ENCODE measurements at regions not wholly inside any gene's neighbourhood (a gene's known extent, or its start where the extent isn't known, plus 50 kb on each side); places are given as distances from the start of the nearest gene placed in this dataset.

DNA sequence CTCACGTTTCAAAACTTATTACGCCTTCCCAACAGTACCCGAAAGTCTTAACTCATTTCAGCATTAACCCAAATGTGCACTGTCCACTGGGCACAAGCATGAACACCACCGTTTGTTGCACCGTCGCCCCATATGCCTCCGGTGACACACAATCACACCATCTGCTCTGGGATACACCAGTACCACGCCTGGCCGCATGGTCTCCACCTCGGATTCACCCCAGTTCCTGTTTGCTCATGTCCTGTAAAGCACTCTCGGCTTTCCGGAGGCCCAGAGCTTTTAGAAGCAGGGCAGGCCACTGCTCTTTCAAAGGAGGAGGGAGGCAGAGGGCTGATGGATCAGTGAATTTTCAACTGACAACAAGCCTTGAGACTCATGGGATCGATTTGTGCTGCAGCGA lies 1570.0 kb upstream of the DEFB115 start:
- Mint-ChIP-seq H3K27me3 (ENCODE audit: low read depth) (no peaks in the 10 kb centered on the region), H3K27ac (ENCODE audit: unreplicated experiment) (no peak overlapping the region), H3K36me3 (ENCODE audit: low read depth) (no peaks in the 10 kb centered on the region), H3K4me1 (ENCODE audit: low read depth) (no peaks in the 10 kb centered on the region), H3K4me3 (ENCODE audit: unreplicated experiment) (no peak overlapping the region), H3K9me3 (ENCODE audit: low read depth) (peaks cover 50% of the 10 kb centered on the region)
- no peak for TF ChIP-seq CTCF (IDR thresholded peaks at IDR 0.05)
- DNase-seq (ENCODE audit: low spot score), result peak; percentile 61

- H3K4me1 Mint-ChIP-seq (ENCODE audit: low read depth), result no peaks in the 10 kb centered on the region
- H3K27ac Mint-ChIP-seq (ENCODE audit: unreplicated experiment), result no peak overlapping the region
- H3K36me3 Mint-ChIP-seq (ENCODE audit: low read depth), result no peaks in the 10 kb centered on the region
- TF ChIP-seq CTCF (IDR thresholded peaks at IDR 0.05), result no peak
- H3K9me3 Mint-ChIP-seq (ENCODE audit: low read depth), result peaks cover 52% of the 10 kb centered on the region
- no peak overlapping the region for H3K4me3 Mint-ChIP-seq (ENCODE audit: unreplicated experiment)
- DNase-seq (ENCODE audit: low spot score), result peak; percentile 86
- no peaks in the 10 kb centered on the region for H3K27me3 Mint-ChIP-seq (ENCODE audit: low read depth)
These were observed 1567.8 kb upstream of the DEFB115 start for GRCh38 chr20:29689411-29690225.

GRCh38 chr20:29690274-29690673 lies 1567.2 kb upstream of the DEFB115 start:
- H3K9me3 Mint-ChIP-seq (ENCODE audit: low read depth), result peaks cover 56% of the 10 kb centered on the region

DNA sequence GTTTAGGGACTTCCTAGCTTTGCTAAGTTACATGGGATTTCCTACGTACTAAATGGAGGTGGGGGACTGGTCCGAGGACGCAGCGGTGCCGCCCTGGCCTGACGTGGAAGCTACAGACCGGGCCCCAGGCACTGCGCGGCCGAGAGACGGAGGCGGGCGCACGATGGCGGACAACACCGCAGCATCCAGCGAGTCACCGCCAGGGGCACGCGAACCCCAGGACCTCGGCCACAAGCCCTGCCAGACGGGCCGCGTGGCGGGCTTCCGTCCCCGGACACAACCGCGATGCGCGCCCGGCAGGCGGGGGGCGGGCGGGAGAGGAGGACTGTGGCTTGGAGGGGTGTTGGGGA lies 1516.9 kb upstream of the DEFB115 start:
- H3K27ac Mint-ChIP-seq (ENCODE audit: unreplicated experiment), result no peak overlapping the region

More at GRCh38 chr20:29690274-29690673, 1567.2 kb upstream of the DEFB115 start:
- no peak overlapping the region for H3K27ac Mint-ChIP-seq (ENCODE audit: unreplicated experiment)
- DNase-seq (ENCODE audit: low spot score), result peak; percentile 69
- no peaks in the 10 kb centered on the region for H3K36me3 Mint-ChIP-seq (ENCODE audit: low read depth)
- H3K4me3 Mint-ChIP-seq (ENCODE audit: unreplicated experiment), result no peak overlapping the region
- H3K27me3 Mint-ChIP-seq (ENCODE audit: low read depth), result no peaks in the 10 kb centered on the region
- no peaks in the 10 kb centered on the region for H3K4me1 Mint-ChIP-seq (ENCODE audit: low read depth)
- no peak for TF ChIP-seq CTCF (IDR thresholded peaks at IDR 0.05)

More for the DNA sequence above, 1516.9 kb upstream of the DEFB115 start:
- Mint-ChIP-seq H3K9me3 (ENCODE audit: low read depth) (peaks cover 43% of the 10 kb centered on the region), H3K27me3 (ENCODE audit: low read depth) (no peaks in the 10 kb centered on the region), H3K36me3 (ENCODE audit: low read depth) (peaks cover 3% of the 10 kb centered on the region), H3K4me3 (ENCODE audit: unreplicated experiment) (no peak overlapping the region), H3K4me1 (ENCODE audit: low read depth) (no peaks in the 10 kb centered on the region)
- DNase-seq (ENCODE audit: low spot score), result no peak
- no peak for TF ChIP-seq CTCF (IDR thresholded peaks at IDR 0.05)

Data from chondrocyte (in vitro differentiated cells).